PC-9 (cell line): ENCODE measurements at regions not wholly inside any gene's neighbourhood (a gene's known extent, or its start where the extent isn't known, plus 50 kb on each side); places are given as distances from the start of the nearest gene placed in this dataset.

Source experiments
- BruUV-seq: library from RNA; stranded (reverse); fragments of 400-500 nt; replicated peaks from 2 replicates; lab custom pipeline; 2021; lab: Mats Ljungman, UMichigan
- CTCF ChIA-PET: fragments of 300-600 bp; sonication (Branson Sonifier 250); formaldehyde crosslinking; loops from one replicate; lab custom pipeline; 2022; ENCODE audit warnings: antibody characterized with exemption; lab: Charles Lee
- POLR2A ChIA-PET: fragments of 300-600 bp; sonication (Branson Sonifier 250); formaldehyde crosslinking; loops from one replicate; lab custom pipeline; 2022; ENCODE audit warnings: antibody characterized with exemption; ENCODE audit not compliant: unreplicated experiment; lab: Charles Lee
- DNase-seq, 2 experiments: peaks; one replicate each; pipeline versions ENCODE4 v3.0.0 to v3.0.0-alpha.2; 2015 to 2022; ENCODE audit warnings: mixed read lengths in 1 of 2
- H2AFZ ChIP-seq: fragments of 200-600 bp; sonication (generic); 2 replicates; pipeline ENCODE4 v1.8.1; 2017; ENCODE audit warnings: antibody characterized with exemption
- H3F3A ChIP-seq: fragments of 200-600 bp; sonication (generic); 2 replicates; pipeline ENCODE4 v1.8.1; 2017; ENCODE audit warnings: antibody characterized with exemption, mild to moderate bottlenecking, low read depth; ENCODE audit not compliant: insufficient read depth
- H3K27ac ChIP-seq: fragments of 200-600 bp; sonication (generic); 2 replicates; pipeline ENCODE4 v1.6.1; 2016; ENCODE audit warnings: mixed run types
- H3K27me3 ChIP-seq: fragments of 200-600 bp; sonication (generic); 2 replicates; pipeline ENCODE4 v1.6.1; 2016; ENCODE audit warnings: low read depth, mixed run types; ENCODE audit not compliant: insufficient read depth
- H3K36me3 ChIP-seq: fragments of 200-600 bp; sonication (generic); 2 replicates; pipeline ENCODE4 v1.6.1; 2016; ENCODE audit warnings: low read depth, mixed run types
- H3K4me1 ChIP-seq: fragments of 200-600 bp; sonication (generic); replicated peaks from 2 replicates; pipeline ENCODE4 v1.6.1; 2016; ENCODE audit warnings: mixed run types; ENCODE audit not compliant: insufficient read depth
- H3K4me2 ChIP-seq: fragments of 200-600 bp; sonication (generic); 2 replicates; pipeline ENCODE4 v1.6.1; 2017; ENCODE audit warnings: mixed run types
- H3K4me3 ChIP-seq: fragments of 200-600 bp; sonication (generic); 2 replicates; pipeline ENCODE4 v1.6.1; 2016; ENCODE audit warnings: mixed run types
- H3K79me2 ChIP-seq: fragments of 200-600 bp; sonication (generic); 2 replicates; pipeline ENCODE4 v1.6.1; 2017; ENCODE audit warnings: low read depth, mixed run types
- H3K9me2 ChIP-seq: fragments of 200-600 bp; sonication (generic); 2 replicates; pipeline ENCODE4 v1.8.1; 2017; ENCODE audit warnings: mild to moderate bottlenecking; ENCODE audit not compliant: insufficient read depth
- H3K9me3 ChIP-seq: fragments of 200-600 bp; sonication (generic); 2 replicates; pipeline ENCODE4 v1.8.1; 2016; ENCODE audit warnings: low read depth; ENCODE audit not compliant: insufficient read depth
- H4K20me1 ChIP-seq: fragments of 200-600 bp; sonication (generic); 2 replicates; pipeline ENCODE4 v1.8.1; 2017; ENCODE audit not compliant: insufficient read depth
- CTCF ChIP-seq: fragments of 200-600 bp; sonication (generic); conservative IDR thresholded peaks from 2 replicates; pipeline ENCODE4 v1.6.1; 2017; ENCODE audit warnings: mixed run types, antibody characterized with exemption, mild to moderate bottlenecking, moderate library complexity
- EZH2 ChIP-seq: fragments of 200-600 bp; sonication (generic); IDR thresholded peaks from 2 replicates; pipeline ENCODE4 v1.8.0; 2017; ENCODE audit warnings: antibody characterized with exemption, low read depth
- intact Hi-C: fragments of 100-400 bp; cut with micrococcal nuclease; formaldehyde crosslinking; loops from one replicate; pipeline ENCODE4 v1.10.0; 2022; ENCODE audit not compliant: unreplicated experiment

- intact Hi-C loops = no loop called here
- no peaks in the 10 kb centered on the region for H3K9me2 ChIP-seq
- BruUV-seq = no TSS peak
- no peaks in the 10 kb centered on the region for H3K9me3 ChIP-seq
- no peak overlapping the region for H3K4me3 ChIP-seq
- H3K4me2 ChIP-seq = no peak overlapping the region
- H3K27me3 ChIP-seq = no peaks in the 10 kb centered on the region
- H3F3A ChIP-seq = no peaks in the 10 kb centered on the region
- H3K36me3 ChIP-seq = no peaks in the 10 kb centered on the region
- ChIA-PET POLR2A (no interaction called here), CTCF (no interaction called here)
- H3K27ac ChIP-seq = no peak overlapping the region
- no peaks in the 10 kb centered on the region for H4K20me1 ChIP-seq
- H3K79me2 ChIP-seq = no peaks in the 10 kb centered on the region
- no peak overlapping the region for H2AFZ ChIP-seq
- TF ChIP-seq EZH2 (no peak), CTCF (no peak)
- H3K4me1 ChIP-seq = no peaks in the 10 kb centered on the region
- no peak for DNase-seq
Measured at GRCh38 chr12:86741531-86741930, 485.3 kb upstream of the MGAT4C start.

- no peak for TF ChIP-seq CTCF
- TF ChIP-seq EZH2 = no peak
- Histone ChIP-seq H2AFZ (no peak overlapping the region), H3K79me2 (no peaks in the 10 kb centered on the region), H3K4me2 (no peak overlapping the region), H4K20me1 (no peaks in the 10 kb centered on the region), H3K27ac (no peak overlapping the region), H3F3A (no peaks in the 10 kb centered on the region), H3K36me3 (no peaks in the 10 kb centered on the region), H3K9me2 (no peaks in the 10 kb centered on the region), H3K4me1 (no peaks in the 10 kb centered on the region), H3K27me3 (no peaks in the 10 kb centered on the region), H3K9me3 (no peaks in the 10 kb centered on the region), H3K4me3 (no peak overlapping the region)
- ChIA-PET CTCF (no interaction called here), POLR2A (no interaction called here)
- no TSS peak for BruUV-seq
- DNase-seq = no peak
- intact Hi-C loops = no loop called here
Measured at GRCh38 chr12:86735851-86736250, 479.7 kb upstream of the MGAT4C start.

GRCh38 chr12:86735072-86735471 lies 478.9 kb upstream of the MGAT4C start:
- intact Hi-C loops = no loop called here
- TF ChIP-seq CTCF (no peak), EZH2 (no peak)
- no TSS peak for BruUV-seq
- Histone ChIP-seq H3K9me2 (no peaks in the 10 kb centered on the region), H3K27ac (no peak overlapping the region), H3K4me2 (no peak overlapping the region), H3F3A (no peaks in the 10 kb centered on the region), H3K9me3 (no peaks in the 10 kb centered on the region), H2AFZ (no peak overlapping the region), H3K4me1 (no peaks in the 10 kb centered on the region), H3K4me3 (no peak overlapping the region), H4K20me1 (no peaks in the 10 kb centered on the region), H3K27me3 (no peaks in the 10 kb centered on the region), H3K79me2 (no peaks in the 10 kb centered on the region), H3K36me3 (no peaks in the 10 kb centered on the region)
- ChIA-PET CTCF (no interaction called here), POLR2A (no interaction called here)
- no peak for DNase-seq
